ENCODE measurements at regions not wholly inside any gene's neighbourhood (a gene's known extent, or its start where the extent isn't known, plus 50 kb on each side); places are given as distances from the start of the nearest gene placed in this dataset.
"Not testable (repeated sequence)": the region's sequence is repeated elsewhere in the genome, so short reads cannot be mapped to it uniquely, and the experiment has no call there.

DNA sequence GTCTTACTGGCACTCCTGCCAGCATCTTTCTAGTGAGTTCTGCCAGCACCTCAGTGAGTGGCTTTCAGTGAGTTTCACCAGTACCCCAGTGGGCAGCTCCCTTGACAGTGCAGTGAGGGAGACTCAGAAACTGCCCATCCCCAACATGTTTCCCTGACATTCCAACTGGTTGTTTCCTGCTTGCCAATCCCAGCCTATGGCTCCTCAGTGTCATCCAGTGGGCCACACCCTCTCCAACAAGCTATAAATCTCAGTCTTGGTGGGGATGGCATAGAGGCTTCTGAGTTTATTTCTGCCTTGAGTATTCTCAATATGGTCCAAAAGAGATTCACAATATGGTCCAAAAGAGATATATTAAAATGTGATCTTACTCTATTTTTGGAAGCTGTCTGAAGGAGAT is 461.2 kb upstream of the NR3C2 start:
- DNase-seq (ENCODE audit: extremely low spot score, insufficient read length, low read depth), result no peak
- FAIRE-seq, result no peak

DNA sequence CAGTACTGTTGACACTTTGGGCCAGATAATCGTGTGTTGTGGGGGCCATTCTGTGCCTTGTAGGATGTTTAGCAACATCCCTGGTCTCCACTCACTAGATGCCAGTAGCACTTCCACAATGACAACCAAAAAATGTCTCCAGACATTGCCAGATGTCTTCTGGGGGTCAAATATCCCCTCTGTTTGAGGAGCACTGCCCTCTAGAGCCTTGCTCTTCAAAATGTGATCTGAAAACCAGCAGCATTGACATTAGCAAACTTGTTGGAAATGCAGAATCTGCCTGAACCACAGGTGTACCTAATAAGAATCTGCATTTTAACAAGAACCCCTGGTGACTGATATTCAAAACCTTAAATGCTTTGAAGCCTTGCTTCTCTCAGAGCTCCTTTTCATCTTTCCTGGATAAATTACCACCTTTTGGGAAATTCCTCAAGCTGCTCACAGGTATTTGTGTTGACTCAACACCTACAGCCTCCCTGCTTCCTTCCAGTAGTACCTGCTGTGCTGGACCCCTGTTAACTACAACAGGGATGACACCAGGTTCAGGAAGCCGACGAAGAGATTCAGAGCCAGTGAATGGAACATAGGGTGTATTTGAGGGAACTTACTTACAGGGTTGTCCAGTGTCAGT is 459.0 kb upstream of the NR3C2 start:
- no peak for FAIRE-seq
- no peak for DNase-seq (ENCODE audit: extremely low spot score, insufficient read length, low read depth)

- not testable (repeated sequence) for FAIRE-seq; DNase-seq (ENCODE audit: extremely low spot score, insufficient read length, low read depth)
Observed at GRCh38 chr4:148898139-148898538, 455.9 kb upstream of the NR3C2 start.

GRCh38 chr4:148893095-148893494 is 450.9 kb upstream of the NR3C2 start:
- FAIRE-seq (no peak), DNase-seq (ENCODE audit: extremely low spot score, insufficient read length, low read depth) (no peak)

- no peak for DNase-seq (ENCODE audit: extremely low spot score, insufficient read length, low read depth)
- FAIRE-seq, result no peak
Observed at GRCh38 chr4:148883891-148884290, 441.7 kb upstream of the NR3C2 start.

- DNase-seq (ENCODE audit: extremely low spot score, insufficient read length, low read depth), result no peak
- no peak for FAIRE-seq
Observed at GRCh38 chr4:148883435-148883834, 441.2 kb upstream of the NR3C2 start.

- FAIRE-seq (no peak), DNase-seq (ENCODE audit: extremely low spot score, insufficient read length, low read depth) (no peak)
Observed at GRCh38 chr4:148881860-148882643, 439.8 kb upstream of the NR3C2 start.

DNA sequence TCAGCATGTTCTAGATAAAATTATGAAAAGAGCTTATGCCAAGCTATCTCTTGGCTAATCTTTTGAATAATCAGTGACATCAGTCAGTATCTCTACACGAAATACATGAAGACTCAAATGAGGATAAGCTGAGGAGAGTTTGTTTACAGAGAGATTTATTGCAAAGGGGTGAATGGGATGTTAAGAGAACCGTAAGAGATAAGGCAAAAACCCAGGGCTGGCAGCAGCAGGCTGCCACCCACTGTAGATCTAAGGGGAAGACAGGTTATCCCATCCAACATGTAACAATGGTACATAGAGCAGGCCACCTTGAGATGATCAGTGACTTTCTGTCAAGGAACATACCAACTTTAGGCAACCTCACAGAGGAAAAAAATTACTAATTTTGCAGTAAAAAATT is 432.1 kb upstream of the NR3C2 start:
- DNase-seq (ENCODE audit: extremely low spot score, insufficient read length, low read depth), result no peak
- no peak for FAIRE-seq

DNA sequence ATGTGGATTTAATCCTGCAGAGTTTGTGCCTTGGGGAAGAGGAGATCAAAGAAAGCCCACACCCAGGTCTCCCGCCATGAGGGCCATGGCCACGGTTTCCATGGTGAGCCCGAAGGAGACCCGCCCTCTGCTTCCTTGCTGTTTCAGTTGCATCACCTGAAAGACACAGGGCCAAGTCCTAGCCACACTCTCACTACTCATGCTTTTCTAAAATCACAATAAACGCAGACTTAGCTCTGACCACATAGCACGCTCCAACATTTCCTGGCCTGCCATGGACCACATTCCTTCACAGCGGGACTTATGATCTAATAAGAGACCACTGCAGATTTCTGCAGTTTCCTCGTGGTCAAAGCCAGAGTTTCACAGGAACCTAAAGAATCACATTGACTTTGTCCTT is 426.0 kb upstream of the NR3C2 start:
- no peak for DNase-seq (ENCODE audit: extremely low spot score, insufficient read length, low read depth)
- no peak for FAIRE-seq

DNA sequence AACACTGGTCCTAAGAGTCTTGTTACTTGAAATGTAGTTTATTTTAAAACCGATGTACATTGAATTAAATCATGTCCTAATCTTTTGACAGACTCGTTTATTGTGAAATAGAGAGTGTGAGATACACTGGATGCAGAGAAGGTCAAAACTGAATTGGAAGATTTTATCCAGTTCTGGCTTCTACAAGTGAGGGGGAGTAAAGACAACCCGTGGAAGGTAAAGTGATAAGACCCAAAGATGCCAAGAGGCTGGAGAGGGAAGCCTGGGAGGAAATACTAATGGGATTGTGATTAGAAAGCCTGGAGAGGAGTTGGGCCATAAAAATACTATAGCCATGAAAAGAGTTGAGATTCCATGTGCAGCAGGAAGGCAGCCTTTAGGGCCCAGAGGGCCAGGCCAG is 424.5 kb upstream of the NR3C2 start:
- FAIRE-seq, result no peak
- no peak for DNase-seq (ENCODE audit: extremely low spot score, insufficient read length, low read depth)

DNA sequence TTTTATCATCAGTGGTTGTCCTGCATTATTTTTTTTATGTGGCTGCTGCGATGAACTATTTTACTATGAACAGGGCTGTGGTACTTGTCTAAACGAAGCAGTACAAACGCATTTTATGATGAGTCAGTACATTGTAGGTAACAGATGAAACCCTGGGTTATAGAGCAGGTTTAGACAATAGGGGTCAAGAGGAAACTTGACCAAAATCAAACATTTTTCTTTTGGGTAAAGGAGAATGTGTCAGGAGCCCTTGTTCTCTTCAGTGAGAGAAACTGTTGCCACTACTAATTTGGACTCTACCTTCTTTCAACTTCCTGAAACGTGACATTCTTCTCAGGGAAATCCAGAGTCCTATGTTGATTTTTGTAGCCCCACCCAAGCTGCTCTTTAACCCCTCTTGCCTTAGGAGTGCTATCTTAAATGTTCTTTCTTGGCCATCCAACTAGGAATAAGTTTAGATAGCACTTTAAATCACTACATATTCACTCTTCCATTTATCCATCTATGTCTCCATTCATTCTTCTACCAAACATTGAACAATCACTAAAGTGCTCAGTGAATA is 415.8 kb upstream of the NR3C2 start:
- FAIRE-seq (no peak), DNase-seq (ENCODE audit: extremely low spot score, insufficient read length, low read depth) (no peak)

DNA sequence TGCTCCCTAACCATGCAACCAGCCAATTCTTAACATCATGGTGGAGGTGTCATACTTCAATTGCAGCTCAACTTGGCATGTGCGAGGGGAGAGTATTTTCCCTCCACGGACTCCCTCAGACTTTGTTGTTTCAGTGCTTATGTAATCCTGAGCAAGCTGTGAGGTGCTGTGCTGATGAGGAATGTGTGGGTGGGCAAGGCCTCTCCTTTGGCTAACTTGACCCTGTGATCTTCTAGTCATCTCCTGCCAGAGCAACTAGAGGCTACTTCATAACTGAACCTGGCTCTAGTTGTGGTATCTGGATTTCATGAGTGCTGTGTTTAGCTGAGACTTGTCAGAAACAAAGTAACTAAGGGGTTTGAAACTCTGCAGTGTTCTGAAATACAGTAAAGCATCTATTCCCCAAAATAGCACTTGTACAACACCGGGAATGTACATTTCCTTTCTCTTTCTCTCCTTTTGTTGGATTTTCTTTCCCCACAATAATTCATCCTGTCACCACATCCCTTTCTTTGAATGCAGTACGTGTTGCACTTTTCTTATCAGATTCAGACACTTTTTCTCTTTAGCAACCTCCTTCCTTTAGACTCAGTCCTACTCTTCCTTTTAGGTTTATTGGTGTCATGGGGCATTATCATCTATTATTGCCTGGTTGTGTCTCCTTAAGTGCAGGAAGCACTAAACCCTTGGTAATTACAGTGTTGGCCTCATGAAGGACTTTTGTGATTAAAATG is 415.2 kb upstream of the NR3C2 start:
- no peak for FAIRE-seq
- DNase-seq (ENCODE audit: extremely low spot score, insufficient read length, low read depth), result no peak

- DNase-seq (ENCODE audit: extremely low spot score, insufficient read length, low read depth) (no peak), FAIRE-seq (no peak)
Observed at GRCh38 chr4:148854203-148854602, 412.0 kb upstream of the NR3C2 start.

- FAIRE-seq (no peak), DNase-seq (ENCODE audit: extremely low spot score, insufficient read length, low read depth) (no peak)
Observed at GRCh38 chr4:148852092-148852699, 410.0 kb upstream of the NR3C2 start.

- no peak for DNase-seq (ENCODE audit: extremely low spot score, insufficient read length, low read depth)
- FAIRE-seq, result no peak
Observed at GRCh38 chr4:148850257-148850995, 408.2 kb upstream of the NR3C2 start.

DNA sequence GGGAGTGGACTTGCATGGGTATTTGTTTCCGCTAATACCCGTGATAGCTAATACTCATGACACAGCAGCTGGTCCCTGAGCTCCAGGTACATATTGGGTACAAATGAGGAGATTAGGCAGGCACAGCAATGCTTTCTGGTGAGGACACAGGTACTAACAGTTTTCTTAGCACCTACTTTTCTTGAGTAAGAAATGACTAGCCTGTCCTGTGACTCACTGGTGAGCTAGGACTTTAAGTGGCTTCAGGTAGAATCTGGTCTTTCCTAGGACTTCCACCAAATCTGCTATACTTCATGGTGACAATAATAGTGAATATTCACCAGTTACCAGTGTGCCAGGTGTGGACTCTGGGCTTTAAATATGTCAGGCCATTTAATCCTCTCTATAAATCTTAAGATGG is 407.4 kb upstream of the NR3C2 start:
- FAIRE-seq, result no peak
- DNase-seq (ENCODE audit: extremely low spot score, insufficient read length, low read depth), result no peak

GRCh38 chr4:148847544-148848255 is 405.5 kb upstream of the NR3C2 start:
- no peak for FAIRE-seq
- DNase-seq (ENCODE audit: extremely low spot score, insufficient read length, low read depth), result no peak

- DNase-seq (ENCODE audit: extremely low spot score, insufficient read length, low read depth) (no peak), FAIRE-seq (no peak)
Observed at GRCh38 chr4:148845609-148846008, 403.4 kb upstream of the NR3C2 start.

GRCh38 chr4:148843625-148844024 is 401.4 kb upstream of the NR3C2 start:
- DNase-seq (ENCODE audit: extremely low spot score, insufficient read length, low read depth) (no peak), FAIRE-seq (no peak)

Measured in GM18507 (cell line).